ENCODE measurements at regions not wholly inside any gene's neighbourhood (a gene's known extent, or its start where the extent isn't known, plus 50 kb on each side); places are given as distances from the start of the nearest gene placed in this dataset.

DNA sequence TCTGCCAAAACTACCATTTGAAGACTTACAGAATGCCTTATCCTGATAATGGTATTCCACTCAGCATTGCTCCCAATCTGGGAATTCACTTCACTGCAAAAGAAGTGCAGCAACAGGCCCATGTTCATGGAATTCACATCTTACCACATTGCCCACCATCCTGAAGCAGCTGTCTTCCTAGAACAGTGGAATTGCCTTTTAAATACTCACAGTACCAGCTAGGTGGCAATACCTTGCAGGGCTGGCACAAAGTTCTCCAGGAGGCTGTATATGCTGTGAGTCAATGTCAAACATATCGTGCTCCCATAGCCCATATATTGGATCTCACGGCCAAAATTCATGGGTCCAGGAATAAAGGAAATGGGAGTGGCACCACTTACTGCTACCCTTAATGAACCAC, 83.8 kb upstream of the PLEKHG7 start:
- no peaks in the 10 kb centered on the region for H3K9me3 ChIP-seq (ENCODE audit: control insufficient read depth in 2 of 2, insufficient read depth in 1 of 2, low read depth in 1 of 2, low read length in 1 of 2)
- no peaks in the 10 kb centered on the region for H3K4me1 ChIP-seq (ENCODE audit: control insufficient read depth in 2 of 2, insufficient read depth in 2 of 2, low read length in 1 of 2)
- H3K27me3 ChIP-seq (ENCODE audit: control insufficient read depth in 1 of 2, insufficient read depth in 2 of 2, low read length in 2 of 2), result no peaks in the 10 kb centered on the region
- no peak overlapping the region for H3K27ac ChIP-seq (ENCODE audit: low read depth in 2 of 2, low read length in 1 of 2)
- H3K36me3 ChIP-seq (ENCODE audit: control insufficient read depth in 2 of 2, insufficient read depth in 2 of 2, low read length in 1 of 2), result no peaks in the 10 kb centered on the region
- H3K4me3 ChIP-seq (ENCODE audit: low read depth in 1 of 2, low read length in 2 of 2), result no peak overlapping the region
- WGBS, 2 donors, result 91% methylated on average over 2 of the region's 2 CpGs

DNA sequence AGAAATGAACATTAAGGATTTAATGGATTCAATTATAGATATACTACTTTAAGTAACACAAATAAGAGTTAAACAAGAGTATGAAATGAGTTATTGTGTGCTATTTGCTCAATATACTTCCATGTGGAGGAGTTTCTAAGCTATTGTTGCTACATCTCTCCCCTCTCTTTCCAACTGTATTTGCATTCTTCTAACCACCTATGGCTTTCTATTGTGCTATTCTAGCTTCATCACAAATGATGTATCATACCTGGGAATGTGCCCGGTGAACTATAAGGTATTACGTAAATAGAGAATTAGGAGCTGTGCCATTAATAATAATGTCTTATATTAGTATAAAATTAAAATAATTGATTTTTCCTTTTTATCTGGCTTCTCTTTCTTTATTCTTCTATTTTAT, 87.1 kb upstream of the PLEKHG7 start:
- no peak overlapping the region for H3K27ac ChIP-seq (ENCODE audit: low read depth in 2 of 2, low read length in 1 of 2)
- no peak overlapping the region for H3K4me3 ChIP-seq (ENCODE audit: low read depth in 1 of 2, low read length in 2 of 2)
- H3K36me3 ChIP-seq (ENCODE audit: control insufficient read depth in 2 of 2, insufficient read depth in 2 of 2, low read length in 1 of 2), result no peaks in the 10 kb centered on the region
- WGBS, 2 donors, result 60 to 70% methylated on average over 2 of the region's 2 CpGs
- no peaks in the 10 kb centered on the region for H3K4me1 ChIP-seq (ENCODE audit: control insufficient read depth in 2 of 2, insufficient read depth in 2 of 2, low read length in 1 of 2)
- H3K9me3 ChIP-seq (ENCODE audit: control insufficient read depth in 2 of 2, insufficient read depth in 1 of 2, low read depth in 1 of 2, low read length in 1 of 2), result no peaks in the 10 kb centered on the region
- H3K27me3 ChIP-seq (ENCODE audit: control insufficient read depth in 1 of 2, insufficient read depth in 2 of 2, low read length in 2 of 2), result no peaks in the 10 kb centered on the region

DNA sequence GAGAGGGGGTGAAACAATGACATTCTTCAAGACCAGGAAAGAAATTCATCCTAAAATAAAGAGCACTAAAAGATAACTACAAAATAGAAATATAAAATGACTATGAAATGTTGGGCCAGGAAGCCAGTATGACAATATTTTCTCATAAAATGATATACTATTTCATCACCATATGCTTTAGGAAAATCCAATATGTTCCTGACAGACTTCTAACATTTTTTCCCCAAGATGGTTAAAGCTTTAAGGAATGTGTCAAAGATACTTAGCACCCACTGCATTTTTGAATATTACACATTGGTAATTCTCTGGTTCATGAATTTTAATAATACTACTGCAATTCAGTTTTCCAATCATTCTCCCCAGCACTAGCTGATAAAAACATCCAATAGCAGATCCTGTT, 87.7 kb upstream of the PLEKHG7 start:
- H3K9me3 ChIP-seq (ENCODE audit: control insufficient read depth in 2 of 2, insufficient read depth in 1 of 2, low read depth in 1 of 2, low read length in 1 of 2), result no peaks in the 10 kb centered on the region
- no peaks in the 10 kb centered on the region for H3K4me1 ChIP-seq (ENCODE audit: control insufficient read depth in 2 of 2, insufficient read depth in 2 of 2, low read length in 1 of 2)
- H3K27ac ChIP-seq (ENCODE audit: low read depth in 2 of 2, low read length in 1 of 2), result no peak overlapping the region
- H3K27me3 ChIP-seq (ENCODE audit: control insufficient read depth in 1 of 2, insufficient read depth in 2 of 2, low read length in 2 of 2), result no peaks in the 10 kb centered on the region
- H3K4me3 ChIP-seq (ENCODE audit: low read depth in 1 of 2, low read length in 2 of 2), result no peak overlapping the region
- no peaks in the 10 kb centered on the region for H3K36me3 ChIP-seq (ENCODE audit: control insufficient read depth in 2 of 2, insufficient read depth in 2 of 2, low read length in 1 of 2)

GRCh38 chr12:92614502-92614901, 88.3 kb upstream of the PLEKHG7 start:
- WGBS, 2 donors, result 93 to 96% methylated on average over 4 of the region's 4 CpGs
- no peaks in the 10 kb centered on the region for H3K9me3 ChIP-seq (ENCODE audit: control insufficient read depth in 2 of 2, insufficient read depth in 1 of 2, low read depth in 1 of 2, low read length in 1 of 2)
- H3K27ac ChIP-seq (ENCODE audit: low read depth in 2 of 2, low read length in 1 of 2), result no peak overlapping the region

DNA sequence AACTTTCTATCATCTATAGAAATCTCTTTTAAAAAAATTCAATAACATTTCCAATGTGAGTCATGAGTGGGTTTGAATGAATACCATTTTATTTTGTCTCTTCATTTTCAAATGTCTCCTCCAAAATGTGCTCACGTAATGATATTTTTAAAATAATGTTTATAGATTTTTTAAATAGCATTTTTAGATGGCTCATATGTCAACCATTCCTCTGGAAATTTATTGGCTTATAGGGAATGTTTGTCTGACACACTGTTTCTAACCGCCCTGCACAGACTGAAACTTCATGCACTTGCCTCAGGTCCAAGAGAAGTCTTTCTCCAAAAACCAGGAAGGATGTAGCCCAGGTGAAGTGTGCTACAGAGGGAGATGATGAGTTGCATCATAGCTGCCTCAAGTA, 88.8 kb upstream of the PLEKHG7 start:
- Histone ChIP-seq H3K4me3 (ENCODE audit: low read depth in 1 of 2, low read length in 2 of 2) (no peak overlapping the region), H3K4me1 (ENCODE audit: control insufficient read depth in 2 of 2, insufficient read depth in 2 of 2, low read length in 1 of 2) (no peaks in the 10 kb centered on the region), H3K27me3 (ENCODE audit: control insufficient read depth in 1 of 2, insufficient read depth in 2 of 2, low read length in 2 of 2) (no peaks in the 10 kb centered on the region), H3K36me3 (ENCODE audit: control insufficient read depth in 2 of 2, insufficient read depth in 2 of 2, low read length in 1 of 2) (no peaks in the 10 kb centered on the region), H3K9me3 (ENCODE audit: control insufficient read depth in 2 of 2, insufficient read depth in 1 of 2, low read depth in 1 of 2, low read length in 1 of 2) (no peaks in the 10 kb centered on the region), H3K27ac (ENCODE audit: low read depth in 2 of 2, low read length in 1 of 2) (no peak overlapping the region)
- 85 to 93% methylated on average over 2 of the region's 2 CpGs for WGBS, 2 donors

More at GRCh38 chr12:92614502-92614901, 88.3 kb upstream of the PLEKHG7 start:
- H3K4me3 ChIP-seq (ENCODE audit: low read depth in 1 of 2, low read length in 2 of 2), result no peak overlapping the region
- H3K27me3 ChIP-seq (ENCODE audit: control insufficient read depth in 1 of 2, insufficient read depth in 2 of 2, low read length in 2 of 2), result no peaks in the 10 kb centered on the region
- H3K4me1 ChIP-seq (ENCODE audit: control insufficient read depth in 2 of 2, insufficient read depth in 2 of 2, low read length in 1 of 2), result no peaks in the 10 kb centered on the region
- H3K36me3 ChIP-seq (ENCODE audit: control insufficient read depth in 2 of 2, insufficient read depth in 2 of 2, low read length in 1 of 2), result no peaks in the 10 kb centered on the region

DNA sequence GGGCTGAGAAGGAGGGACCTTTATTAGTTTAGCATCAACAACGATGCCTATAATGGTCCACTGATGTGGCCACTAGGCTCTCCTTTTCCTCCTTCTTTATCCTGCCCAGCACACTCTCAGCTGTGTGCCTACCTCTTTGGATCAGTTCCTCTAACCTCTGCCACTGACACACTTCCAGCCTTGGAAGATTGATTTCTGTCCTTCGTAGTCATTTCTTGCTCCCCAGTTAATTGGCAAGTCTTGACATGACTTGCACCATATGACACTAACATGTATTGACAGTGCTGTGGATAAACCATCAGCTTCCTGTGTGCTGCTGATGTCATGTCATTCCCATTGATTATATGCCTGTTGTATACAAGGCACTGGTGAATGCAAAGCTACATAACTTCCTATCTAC, 90.2 kb upstream of the PLEKHG7 start:
- Histone ChIP-seq H3K4me3 (ENCODE audit: low read depth in 1 of 2, low read length in 2 of 2) (no peak overlapping the region), H3K27me3 (ENCODE audit: control insufficient read depth in 1 of 2, insufficient read depth in 2 of 2, low read length in 2 of 2) (no peaks in the 10 kb centered on the region), H3K27ac (ENCODE audit: low read depth in 2 of 2, low read length in 1 of 2) (no peak overlapping the region), H3K36me3 (ENCODE audit: control insufficient read depth in 2 of 2, insufficient read depth in 2 of 2, low read length in 1 of 2) (no peaks in the 10 kb centered on the region), H3K9me3 (ENCODE audit: control insufficient read depth in 2 of 2, insufficient read depth in 1 of 2, low read depth in 1 of 2, low read length in 1 of 2) (no peaks in the 10 kb centered on the region), H3K4me1 (ENCODE audit: control insufficient read depth in 2 of 2, insufficient read depth in 2 of 2, low read length in 1 of 2) (no peaks in the 10 kb centered on the region)
- WGBS, 2 donors, result 77 to 82% methylated on average over 2 of the region's 2 CpGs

DNA sequence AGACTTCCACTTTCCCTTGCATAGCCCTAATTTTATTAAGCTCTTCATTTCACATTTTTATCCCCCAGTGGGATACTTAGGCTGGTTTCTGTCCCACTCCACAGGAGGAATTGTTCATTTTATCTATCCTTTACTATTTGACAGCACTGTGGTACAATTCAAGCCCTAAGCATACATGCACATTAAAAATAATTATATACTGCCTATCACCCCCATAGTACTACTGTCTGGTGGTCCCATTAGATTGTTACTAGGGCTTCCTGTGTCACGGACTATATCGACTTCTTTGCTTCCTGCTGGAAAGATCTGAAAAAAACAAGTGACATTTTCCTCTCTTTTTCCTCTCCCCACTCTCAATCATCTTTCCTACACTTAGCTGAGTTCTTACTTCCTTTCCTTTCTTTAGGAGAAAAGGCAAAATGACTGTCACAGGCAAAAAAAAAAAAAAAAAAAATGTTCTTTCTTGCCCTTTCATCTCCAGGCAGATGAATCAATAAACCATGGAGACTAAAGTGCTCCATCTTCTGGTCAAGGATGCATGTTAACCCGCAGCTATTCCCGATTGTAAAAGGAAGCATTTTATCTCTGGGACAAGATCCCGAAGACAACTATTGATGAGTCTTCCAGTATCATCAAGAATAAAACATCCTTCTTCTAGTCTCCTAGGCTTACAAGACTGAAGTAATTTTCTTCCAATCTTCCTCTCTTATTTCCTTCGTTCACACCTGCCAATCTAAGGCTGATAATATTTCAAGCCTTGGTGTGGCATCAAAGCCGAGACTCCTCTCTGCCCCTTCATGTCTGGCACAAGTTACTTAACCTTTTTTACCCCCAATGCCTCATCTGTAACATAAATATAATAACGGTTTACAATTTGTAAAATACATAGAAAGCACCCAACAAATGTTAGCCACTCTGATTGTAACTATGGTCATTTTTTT, 94.4 kb upstream of the PLEKHG7 start:
- Histone ChIP-seq H3K9me3 (ENCODE audit: control insufficient read depth in 2 of 2, insufficient read depth in 1 of 2, low read depth in 1 of 2, low read length in 1 of 2) (no peaks in the 10 kb centered on the region), H3K4me1 (ENCODE audit: control insufficient read depth in 2 of 2, insufficient read depth in 2 of 2, low read length in 1 of 2) (no peaks in the 10 kb centered on the region), H3K27ac (ENCODE audit: low read depth in 2 of 2, low read length in 1 of 2) (no peak overlapping the region), H3K4me3 (ENCODE audit: low read depth in 1 of 2, low read length in 2 of 2) (no peak overlapping the region), H3K36me3 (ENCODE audit: control insufficient read depth in 2 of 2, insufficient read depth in 2 of 2, low read length in 1 of 2) (no peaks in the 10 kb centered on the region), H3K27me3 (ENCODE audit: control insufficient read depth in 1 of 2, insufficient read depth in 2 of 2, low read length in 2 of 2) (no peaks in the 10 kb centered on the region)
- 44 to 50% methylated on average over 8 of the region's 8 CpGs for WGBS, 2 donors

DNA sequence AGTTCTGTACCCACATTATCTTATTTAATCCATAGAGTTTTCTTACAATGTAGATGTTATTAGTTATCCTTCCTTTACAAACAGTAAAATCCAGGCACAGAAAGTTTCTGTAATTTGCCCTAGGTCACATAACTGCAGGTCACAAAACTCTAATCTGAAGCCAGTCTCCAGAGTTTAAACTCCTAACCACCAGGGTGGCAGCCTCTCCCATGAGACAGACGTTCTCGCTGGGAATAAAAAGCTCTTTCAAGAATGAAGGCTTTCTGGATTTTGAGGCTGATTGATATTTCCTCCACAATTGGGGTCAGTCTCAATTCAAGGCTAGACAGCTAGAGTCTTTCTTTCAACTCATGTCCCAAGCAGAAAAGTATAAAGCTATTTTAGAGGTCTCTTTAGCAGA, 95.8 kb upstream of the PLEKHG7 start:
- 86 to 87% methylated on average over 2 of the region's 2 CpGs for WGBS, 2 donors
- no peaks in the 10 kb centered on the region for H3K36me3 ChIP-seq (ENCODE audit: control insufficient read depth in 2 of 2, insufficient read depth in 2 of 2, low read length in 1 of 2)
- no peaks in the 10 kb centered on the region for H3K4me1 ChIP-seq (ENCODE audit: control insufficient read depth in 2 of 2, insufficient read depth in 2 of 2, low read length in 1 of 2)
- no peak overlapping the region for H3K4me3 ChIP-seq (ENCODE audit: low read depth in 1 of 2, low read length in 2 of 2)
- H3K9me3 ChIP-seq (ENCODE audit: control insufficient read depth in 2 of 2, insufficient read depth in 1 of 2, low read depth in 1 of 2, low read length in 1 of 2), result no peaks in the 10 kb centered on the region
- H3K27ac ChIP-seq (ENCODE audit: low read depth in 2 of 2, low read length in 1 of 2), result no peak overlapping the region
- no peaks in the 10 kb centered on the region for H3K27me3 ChIP-seq (ENCODE audit: control insufficient read depth in 1 of 2, insufficient read depth in 2 of 2, low read length in 2 of 2)

GRCh38 chr12:92605621-92606170, 97.1 kb upstream of the PLEKHG7 start:
- no peaks in the 10 kb centered on the region for H3K27me3 ChIP-seq (ENCODE audit: control insufficient read depth in 1 of 2, insufficient read depth in 2 of 2, low read length in 2 of 2)
- H3K36me3 ChIP-seq (ENCODE audit: control insufficient read depth in 2 of 2, insufficient read depth in 2 of 2, low read length in 1 of 2), result no peaks in the 10 kb centered on the region
- no peak overlapping the region for H3K27ac ChIP-seq (ENCODE audit: low read depth in 2 of 2, low read length in 1 of 2)
- no peaks in the 10 kb centered on the region for H3K9me3 ChIP-seq (ENCODE audit: control insufficient read depth in 2 of 2, insufficient read depth in 1 of 2, low read depth in 1 of 2, low read length in 1 of 2)
- WGBS, 2 donors, result 84 to 87% methylated on average over 3 of the region's 3 CpGs
- H3K4me1 ChIP-seq (ENCODE audit: control insufficient read depth in 2 of 2, insufficient read depth in 2 of 2, low read length in 1 of 2), result no peaks in the 10 kb centered on the region
- H3K4me3 ChIP-seq (ENCODE audit: low read depth in 1 of 2, low read length in 2 of 2), result no peak overlapping the region

DNA sequence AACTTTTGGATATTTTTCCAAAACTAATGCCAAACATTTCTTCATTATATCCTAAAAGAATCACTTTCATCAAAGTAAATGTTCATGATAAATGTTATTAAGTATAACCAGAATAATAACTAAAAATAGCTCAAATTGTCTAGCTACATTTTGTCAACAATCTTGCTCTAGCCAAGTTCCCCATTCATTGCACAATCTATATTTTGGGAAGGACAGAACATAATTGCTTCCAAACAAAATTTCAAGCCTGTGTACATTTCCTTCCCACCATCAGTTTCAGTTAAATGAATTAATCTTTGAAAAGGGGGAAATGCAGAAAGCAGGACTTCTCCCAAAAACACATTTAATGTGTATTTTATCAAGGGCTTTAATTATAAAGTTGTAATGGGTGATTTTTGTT, 98.0 kb upstream of the PLEKHG7 start:
- peaks cover 3 to 6% of the 10 kb centered on the region in 2 donors for H3K9me3 ChIP-seq (ENCODE audit: control insufficient read depth in 2 of 2, insufficient read depth in 1 of 2, low read depth in 1 of 2, low read length in 1 of 2)
- H3K27me3 ChIP-seq (ENCODE audit: control insufficient read depth in 1 of 2, insufficient read depth in 2 of 2, low read length in 2 of 2), result no peaks in the 10 kb centered on the region
- H3K4me3 ChIP-seq (ENCODE audit: low read depth in 1 of 2, low read length in 2 of 2), result no peak overlapping the region
- no peaks in the 10 kb centered on the region for H3K4me1 ChIP-seq (ENCODE audit: control insufficient read depth in 2 of 2, insufficient read depth in 2 of 2, low read length in 1 of 2)
- H3K36me3 ChIP-seq (ENCODE audit: control insufficient read depth in 2 of 2, insufficient read depth in 2 of 2, low read length in 1 of 2), result no peaks in the 10 kb centered on the region
- H3K27ac ChIP-seq (ENCODE audit: low read depth in 2 of 2, low read length in 1 of 2), result no peak overlapping the region
